NCI-H1436 treated with DMSO at 0.1 percent for 48 hours (cell line): ENCODE measurements at regions not wholly inside any gene's neighbourhood (a gene's known extent, or its start where the extent isn't known, plus 50 kb on each side); places are given as distances from the start of the nearest gene placed in this dataset.
"Not testable (repeated sequence)": the region's sequence is repeated elsewhere in the genome, so short reads cannot be mapped to it uniquely, and the experiment has no call there.

Source experiments
- DNase-seq: peaks from one replicate; lab custom pipeline; 2025; lab: John Stamatoyannopoulos, UW

DNA sequence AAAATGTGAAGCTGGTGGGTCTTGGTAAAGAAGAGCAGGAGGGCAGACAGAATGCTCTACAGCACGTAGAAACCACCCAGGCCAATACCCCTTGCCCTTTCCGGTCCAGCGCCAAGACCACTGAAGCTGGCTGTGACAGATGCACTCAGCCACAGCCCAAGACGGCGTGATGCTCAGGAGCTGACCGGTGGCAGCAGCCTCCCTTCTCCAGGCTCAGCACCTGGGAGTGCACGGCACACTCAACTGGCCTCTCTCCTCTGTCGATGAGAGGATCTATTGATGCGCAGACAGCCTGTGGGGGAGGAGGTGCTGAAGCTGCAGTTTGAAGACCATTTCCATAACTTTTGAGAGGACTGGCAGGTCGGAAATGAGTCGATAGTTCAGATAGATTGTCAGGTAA lies 141.0 kb upstream of the MYT1L start:
- DNase-seq, result no peak

DNA sequence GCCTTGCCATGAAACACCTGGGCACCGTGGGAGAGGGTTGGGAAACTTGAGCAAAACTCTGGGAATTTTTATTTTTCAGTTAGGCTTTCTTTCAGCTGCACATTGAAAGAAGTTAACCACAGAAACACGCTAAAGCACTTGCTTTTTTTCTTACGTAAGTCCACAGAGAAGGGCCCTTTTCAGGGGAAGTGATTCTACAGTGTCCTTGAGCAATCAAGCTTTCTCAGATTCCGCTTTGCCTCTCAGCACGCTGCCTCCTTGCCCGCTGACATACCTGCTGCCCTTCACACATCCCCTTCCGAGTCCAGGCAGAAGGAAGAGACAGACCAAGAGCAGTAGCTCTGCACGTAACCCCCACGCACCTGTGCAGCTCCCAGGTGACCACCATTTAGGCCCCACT lies 135.5 kb upstream of the MYT1L start:
- no peak for DNase-seq

DNA sequence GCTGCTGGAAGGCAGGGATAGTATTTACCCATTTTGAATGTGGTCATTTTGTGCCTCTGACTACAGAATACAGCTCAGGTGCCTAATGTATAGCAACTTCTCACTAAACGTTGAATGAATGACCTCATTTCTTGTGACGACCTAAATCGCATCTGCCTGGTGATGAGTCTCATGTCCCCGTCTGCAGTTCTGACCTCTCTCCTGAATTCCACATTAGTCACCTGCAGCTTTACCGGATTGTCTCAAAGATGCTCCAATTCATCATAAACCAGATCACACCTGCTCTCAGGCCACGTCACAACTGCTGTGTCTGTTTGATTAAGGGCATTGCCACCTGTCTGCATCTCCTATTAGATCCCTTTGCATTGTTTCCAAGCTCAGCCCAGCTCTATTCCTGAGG lies 133.6 kb upstream of the MYT1L start:
- DNase-seq, result no peak

DNA sequence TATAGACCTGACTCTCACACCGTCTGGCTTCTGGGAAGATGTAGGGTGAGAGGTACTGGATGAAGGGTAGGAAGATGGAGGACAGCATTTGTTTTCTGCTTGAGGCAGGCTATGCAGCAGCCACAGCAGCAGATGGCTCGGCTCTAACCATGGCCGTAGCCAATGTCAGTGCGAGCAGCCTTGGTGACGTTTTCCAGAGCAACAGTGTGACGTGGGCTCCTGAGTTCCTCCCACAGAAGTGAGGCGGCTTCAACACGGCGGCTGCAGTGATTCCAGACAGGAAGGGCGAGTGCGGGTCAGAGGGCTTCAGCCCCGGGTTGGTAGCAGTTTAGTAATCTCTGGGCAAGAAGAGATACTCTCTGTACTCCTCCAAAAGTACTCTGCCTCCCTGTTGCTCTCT lies 133.0 kb upstream of the MYT1L start:
- peak; percentile 52 for DNase-seq

DNA sequence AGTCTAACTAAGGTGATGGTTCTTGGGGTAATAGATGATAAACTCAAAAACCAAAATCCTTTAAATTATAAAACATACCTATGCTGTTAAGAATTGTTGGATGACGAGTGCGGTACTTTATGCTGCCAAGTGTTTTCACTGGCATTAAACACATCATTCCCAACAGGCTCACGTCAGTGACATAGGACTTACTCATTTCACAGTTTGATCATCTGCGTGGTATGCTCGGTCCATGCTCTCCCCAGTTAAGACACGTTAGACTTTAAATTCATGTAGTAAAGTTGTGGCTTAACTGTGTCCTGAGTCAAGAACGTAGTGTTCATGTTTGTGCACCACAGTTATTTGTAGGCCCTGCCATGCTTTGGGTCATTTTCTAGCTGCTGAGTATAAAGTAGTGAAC lies 125.6 kb upstream of the MYT1L start:
- DNase-seq, result no peak

DNA sequence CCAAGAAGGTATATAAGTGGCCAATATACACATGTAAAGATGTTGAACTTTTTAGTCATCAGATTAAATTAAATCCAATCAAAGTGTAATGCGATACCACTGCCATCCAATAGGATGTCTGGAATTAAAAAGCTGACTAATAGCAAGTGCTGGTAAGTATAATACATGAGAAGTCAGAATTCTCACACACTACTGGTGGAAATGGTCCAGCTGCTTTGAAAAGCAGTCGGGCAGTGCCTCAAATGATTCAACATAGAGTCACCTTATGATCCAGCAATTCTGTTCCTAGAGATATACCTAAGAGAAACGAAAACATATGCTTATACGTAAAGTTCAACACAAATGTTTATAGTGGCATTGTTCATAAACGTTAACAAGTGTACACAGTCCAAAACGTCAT lies 124.1 kb upstream of the MYT1L start:
- DNase-seq, result no peak

DNA sequence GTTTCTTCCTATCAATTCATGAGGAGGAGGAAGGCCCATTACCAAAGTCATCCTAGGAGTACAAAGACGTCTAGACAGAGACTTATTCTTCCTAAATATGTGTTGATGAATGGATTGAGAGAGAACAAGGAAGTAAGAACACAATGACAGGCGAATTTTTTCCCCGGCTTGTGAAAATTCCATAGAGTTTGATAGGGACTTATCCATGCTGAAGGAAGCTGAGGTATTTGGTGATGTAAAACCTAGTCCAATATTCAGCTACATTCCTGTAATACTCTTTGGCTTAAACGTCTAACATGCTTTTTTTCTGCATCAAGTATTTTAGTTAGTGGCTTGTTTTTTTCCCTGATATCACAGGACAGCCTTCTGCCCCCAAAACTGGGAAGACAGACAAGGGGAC lies 121.9 kb upstream of the MYT1L start:
- no peak for DNase-seq

DNA sequence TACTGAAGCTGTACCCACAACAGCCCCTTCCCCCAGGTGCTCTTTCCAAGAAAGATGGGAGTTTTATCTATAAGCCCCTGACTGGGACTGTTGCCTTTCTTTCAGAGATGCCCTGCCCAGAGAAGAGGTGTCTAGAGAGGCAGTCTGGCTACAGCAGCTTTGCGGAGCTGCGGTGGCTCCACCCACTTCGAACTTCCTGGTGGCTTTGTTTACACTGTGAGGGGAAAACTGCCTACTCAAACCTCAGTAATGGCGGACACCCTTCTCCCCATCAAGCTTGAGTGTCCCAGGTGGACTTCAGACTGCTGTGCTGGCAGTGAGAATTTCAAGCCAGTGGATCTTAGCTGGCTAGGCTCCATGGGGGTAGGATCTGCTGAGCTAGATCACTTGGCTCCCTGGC lies 120.2 kb upstream of the MYT1L start:
- DNase-seq, result not testable (repeated sequence)

DNA sequence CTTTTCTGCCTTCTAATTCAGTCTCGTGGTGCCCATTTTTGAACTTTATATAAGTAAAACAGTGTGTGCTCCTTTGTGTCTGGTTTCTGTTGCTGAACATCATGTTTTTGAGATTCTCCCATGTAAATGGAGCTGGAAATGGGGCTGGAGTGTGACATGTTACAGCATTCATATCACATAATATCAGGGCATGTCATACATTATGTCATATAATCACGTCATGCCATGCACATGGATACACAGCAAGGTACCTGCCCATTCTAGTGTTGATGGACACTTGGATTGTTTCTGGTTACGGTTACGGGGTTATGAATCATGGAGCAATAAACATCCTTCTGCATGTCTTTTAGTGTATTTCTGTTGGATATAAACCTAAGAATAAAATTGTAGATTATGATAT lies 117.1 kb upstream of the MYT1L start:
- no peak for DNase-seq

DNA sequence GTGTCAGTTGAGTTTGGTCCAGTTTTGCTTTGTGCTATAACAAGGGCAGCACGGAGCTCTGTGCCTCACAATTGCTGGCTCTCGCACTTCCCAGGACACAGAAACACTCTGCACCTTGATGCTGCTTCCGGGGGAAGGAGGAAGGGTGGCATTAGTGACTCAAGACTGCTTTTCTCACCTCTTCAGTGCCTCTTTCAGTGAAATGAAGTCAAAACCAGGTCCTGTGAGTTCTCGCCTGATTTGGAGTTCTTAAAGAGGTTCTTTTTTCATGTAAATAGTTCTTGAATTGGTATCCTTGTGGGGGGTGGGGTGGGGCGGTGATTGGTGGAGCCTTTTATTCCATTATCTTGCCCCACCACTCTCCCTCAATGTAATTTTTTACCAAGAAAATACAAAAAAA lies 91.5 kb upstream of the MYT1L start:
- no peak for DNase-seq

DNA sequence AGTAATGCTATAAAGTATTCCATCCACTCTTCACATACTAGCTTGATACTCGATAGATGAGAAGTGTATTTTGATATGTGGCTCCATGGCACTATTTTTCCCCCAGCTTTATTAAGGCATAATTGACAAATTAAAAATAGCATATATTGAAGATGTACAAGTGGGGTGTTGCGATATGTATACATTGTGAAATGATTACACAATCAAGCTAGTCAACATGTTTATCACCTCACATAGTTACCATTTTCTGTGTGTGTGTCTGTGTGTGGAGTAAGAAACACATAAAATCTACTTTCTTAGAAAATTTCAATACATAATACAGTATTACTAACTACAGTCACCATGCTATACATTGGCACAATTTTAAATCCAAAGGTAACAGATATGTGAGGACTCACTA lies 82.5 kb upstream of the MYT1L start:
- no peak for DNase-seq

DNA sequence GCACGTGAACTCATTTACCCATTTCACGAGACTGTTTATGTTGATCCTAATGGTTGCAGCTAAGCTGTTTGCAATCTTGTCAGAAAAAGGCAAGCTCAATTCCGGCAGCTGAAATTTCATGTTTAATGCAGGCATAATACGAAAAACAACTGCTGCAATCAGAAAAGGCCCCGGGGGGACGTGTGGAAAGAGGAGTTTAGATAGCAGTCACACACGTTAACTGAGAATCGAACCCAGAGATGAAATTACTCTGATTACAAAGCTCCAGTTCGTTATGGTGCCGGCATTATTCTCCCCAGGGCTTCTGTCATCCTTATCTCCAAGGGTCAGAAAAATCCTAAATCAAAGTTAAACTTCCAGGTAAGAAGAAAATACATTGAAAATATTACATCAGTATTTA lies 79.9 kb upstream of the MYT1L start:
- no peak for DNase-seq

DNA sequence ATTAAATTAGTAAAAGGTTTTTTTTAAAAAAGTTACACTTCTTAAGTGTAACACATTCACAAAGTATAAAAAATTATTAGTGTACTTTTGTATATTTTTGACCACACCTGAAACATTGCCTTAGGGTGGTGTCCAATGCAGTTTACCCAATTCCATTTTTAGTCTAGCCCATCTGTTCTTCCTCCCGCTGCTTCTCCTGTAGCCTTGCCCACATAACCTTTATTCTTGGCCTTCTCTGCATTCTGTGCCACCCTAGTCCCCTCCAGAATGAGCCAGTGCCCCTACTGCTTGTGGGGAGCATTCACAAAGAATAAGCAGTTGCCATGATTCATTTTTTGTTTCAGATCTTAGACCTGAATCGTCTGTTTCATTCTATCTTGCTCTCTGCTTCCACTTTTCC lies 78.4 kb upstream of the MYT1L start:
- no peak for DNase-seq

DNA sequence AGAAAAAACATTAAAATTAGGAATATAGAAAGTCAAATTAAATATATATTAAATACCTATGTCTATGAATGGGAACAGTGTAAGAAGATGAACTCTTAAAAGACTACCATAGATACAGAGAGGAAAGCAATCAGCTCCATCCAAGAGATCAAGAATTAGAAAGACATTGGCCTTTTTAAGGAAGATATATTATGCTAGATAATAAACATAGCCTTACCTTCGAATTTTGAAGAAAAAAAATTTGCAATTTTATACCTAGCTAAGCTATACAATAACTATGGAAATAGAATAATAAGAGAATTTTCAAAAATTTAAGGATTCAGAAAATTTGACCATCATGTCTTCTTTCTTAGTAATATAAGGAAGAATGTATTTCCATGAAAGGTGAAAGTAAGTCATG lies 74.7 kb upstream of the MYT1L start:
- no peak for DNase-seq

DNA sequence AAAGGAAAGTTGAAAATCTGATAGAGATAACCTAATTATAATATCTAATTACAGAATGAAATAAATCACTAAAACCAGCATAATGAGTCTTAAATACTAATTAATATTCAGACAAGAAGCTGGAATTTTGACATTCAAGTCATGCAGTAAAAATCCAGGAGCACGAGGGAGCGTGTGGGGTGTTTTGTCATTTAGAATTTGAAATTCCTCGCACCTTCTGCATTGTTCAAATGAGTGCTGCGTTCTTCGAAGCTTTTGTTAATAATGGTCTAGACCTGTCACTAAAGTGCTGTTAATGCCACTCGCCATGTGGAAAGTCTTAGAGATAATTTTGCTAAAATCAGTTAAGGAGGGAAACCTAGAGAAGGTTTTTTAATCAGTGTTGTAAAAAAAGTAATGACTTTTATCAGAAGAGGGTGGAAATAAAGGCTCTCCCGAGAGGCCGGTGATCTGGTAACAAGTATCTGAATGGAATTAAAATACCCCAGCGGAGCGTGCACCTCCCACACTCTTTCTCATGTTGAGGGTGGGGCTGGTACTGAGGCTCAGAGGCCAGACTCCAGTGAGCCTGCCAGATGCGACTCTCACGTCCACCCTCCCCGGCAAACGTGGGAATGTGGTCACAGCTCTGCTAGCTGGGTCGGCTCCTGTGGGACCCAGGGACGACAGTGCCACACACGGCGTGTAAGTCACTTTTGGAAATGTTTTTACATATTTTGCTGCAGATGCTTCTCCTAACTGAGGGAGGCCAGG lies 69.4 kb upstream of the MYT1L start:
- DNase-seq, result no peak

DNA sequence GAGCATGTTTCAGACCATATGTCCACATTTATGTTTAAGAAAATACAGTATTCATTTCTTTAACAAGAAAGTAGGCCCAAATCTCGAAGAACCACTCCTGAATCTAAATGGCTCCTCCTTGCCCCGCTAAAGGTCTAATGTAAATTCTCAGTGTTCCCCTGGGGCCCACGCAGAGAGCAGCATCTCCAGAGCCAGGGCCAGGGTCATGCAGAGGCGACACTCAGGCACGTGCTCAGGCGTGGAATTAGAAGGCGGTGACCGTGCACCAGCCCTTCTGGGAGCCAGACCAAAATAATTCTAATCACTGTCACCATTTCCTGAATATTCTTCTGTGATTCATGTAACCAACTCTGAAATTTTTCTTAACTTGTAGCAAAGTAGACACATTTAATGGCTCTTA lies 68.3 kb upstream of the MYT1L start:
- DNase-seq, result no peak

DNA sequence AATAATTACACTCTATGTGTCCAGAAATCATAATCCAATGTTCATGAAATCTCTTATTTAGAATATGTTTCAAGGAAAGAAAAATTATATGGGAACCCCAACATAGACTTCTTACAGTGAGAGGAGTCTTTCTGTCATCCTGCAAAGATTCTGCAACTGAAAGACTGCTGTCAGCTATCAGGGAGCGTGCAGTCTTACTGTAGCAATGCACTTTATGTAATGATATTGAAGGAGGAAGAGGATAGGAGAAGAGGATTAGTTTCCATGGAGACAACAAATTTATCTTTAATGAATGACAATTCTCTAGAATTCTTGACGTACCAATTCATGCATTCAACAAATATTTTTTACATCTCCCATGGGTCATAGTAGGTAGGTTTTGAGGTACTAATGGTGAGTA lies 61.3 kb upstream of the MYT1L start:
- DNase-seq, result no peak

DNA sequence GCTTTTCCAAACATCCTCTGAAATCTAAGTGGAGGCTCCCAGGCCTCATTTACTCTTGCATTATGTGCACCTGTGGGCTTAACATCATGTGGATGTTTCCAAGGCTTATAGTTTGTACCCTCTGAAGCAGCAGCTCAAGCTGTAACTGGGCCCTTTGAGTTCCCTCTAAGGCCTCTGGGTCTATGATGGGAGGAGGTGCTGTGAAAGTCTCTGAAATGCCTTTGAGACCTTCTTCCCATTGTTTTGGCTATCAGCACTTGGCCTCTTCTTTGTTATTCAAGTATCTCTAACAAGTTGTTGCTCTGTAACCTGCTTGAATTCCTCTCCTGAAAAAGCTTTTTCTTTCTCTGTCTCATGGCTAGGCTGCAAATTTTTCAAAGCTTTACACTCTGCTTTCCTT lies 58.1 kb upstream of the MYT1L start:
- DNase-seq, result no peak
